ENCODE measurements at regions not wholly inside any gene's neighbourhood (a gene's known extent, or its start where the extent isn't known, plus 50 kb on each side); places are given as distances from the start of the nearest gene placed in this dataset.

DNA sequence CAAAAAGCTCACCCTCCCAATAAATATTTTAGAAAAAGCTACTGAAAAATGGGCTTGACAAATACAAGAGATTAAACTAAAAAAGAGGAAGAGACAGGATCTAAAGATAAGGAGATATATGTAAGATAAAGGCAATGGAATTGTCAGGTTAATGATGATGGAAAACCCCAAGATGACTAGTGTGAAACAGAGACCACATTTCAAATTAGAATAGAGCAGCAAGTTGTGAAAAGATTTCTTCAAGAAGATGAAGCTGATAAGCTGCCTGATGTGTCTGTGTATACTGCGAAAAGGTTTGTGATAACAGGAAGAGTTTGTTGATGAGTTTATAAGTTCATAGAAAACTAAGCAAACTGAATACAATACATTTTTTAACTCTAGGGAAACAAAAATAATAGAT lies 840.1 kb upstream of the SLITRK5 start:
- H2AFZ ChIP-seq (ENCODE audit: low read length) = no peak overlapping the region
- no peak overlapping the region for H3K4me3 ChIP-seq (ENCODE audit: low read length)
- H3F3A ChIP-seq (ENCODE audit: insufficient read depth, low read length) = no peaks in the 10 kb centered on the region
- no peaks in the 10 kb centered on the region for H3K9me3 ChIP-seq (replicated peaks; ENCODE audit: insufficient read depth, low read length)
- no peak overlapping the region for H3K27ac ChIP-seq (ENCODE audit: low read length)
- no peaks in the 10 kb centered on the region for H4K20me1 ChIP-seq (ENCODE audit: insufficient read depth, low read length)
- no peaks in the 10 kb centered on the region for H3K36me3 ChIP-seq (replicated peaks; ENCODE audit: insufficient read depth, low read length)
- no peaks in the 10 kb centered on the region for H3K4me1 ChIP-seq (ENCODE audit: low read length)
- no peak overlapping the region for H3K4me2 ChIP-seq (ENCODE audit: low read depth, low read length)
- H3K9ac ChIP-seq (ENCODE audit: low read length) = no peak overlapping the region
- no peak for TF ChIP-seq EZH2 (optimal IDR thresholded peaks at IDR 0.05; ENCODE audit: low read depth, low read length)
- no peaks in the 10 kb centered on the region for H3K79me2 ChIP-seq (ENCODE audit: low read length)
- H3K9me2 ChIP-seq (replicated peaks; ENCODE audit: insufficient read depth, low read length) = no peaks in the 10 kb centered on the region
- H3K27me3 ChIP-seq (replicated peaks; ENCODE audit: insufficient read depth, low read length) = no peaks in the 10 kb centered on the region
- no peak for DNase-seq

- no peaks in the 10 kb centered on the region for H3F3A ChIP-seq (ENCODE audit: insufficient read depth, low read length)
- H2AFZ ChIP-seq (ENCODE audit: low read length) = no peak overlapping the region
- DNase-seq = no peak
- H3K36me3 ChIP-seq (replicated peaks; ENCODE audit: insufficient read depth, low read length) = no peaks in the 10 kb centered on the region
- TF ChIP-seq EZH2 (optimal IDR thresholded peaks at IDR 0.05; ENCODE audit: low read depth, low read length) = no peak
- no peak for TF ChIP-seq EZH2phosphoT487 (IDR thresholded peaks at IDR 0.05; ENCODE audit: low read length)
- TF ChIP-seq, protein P1, sequence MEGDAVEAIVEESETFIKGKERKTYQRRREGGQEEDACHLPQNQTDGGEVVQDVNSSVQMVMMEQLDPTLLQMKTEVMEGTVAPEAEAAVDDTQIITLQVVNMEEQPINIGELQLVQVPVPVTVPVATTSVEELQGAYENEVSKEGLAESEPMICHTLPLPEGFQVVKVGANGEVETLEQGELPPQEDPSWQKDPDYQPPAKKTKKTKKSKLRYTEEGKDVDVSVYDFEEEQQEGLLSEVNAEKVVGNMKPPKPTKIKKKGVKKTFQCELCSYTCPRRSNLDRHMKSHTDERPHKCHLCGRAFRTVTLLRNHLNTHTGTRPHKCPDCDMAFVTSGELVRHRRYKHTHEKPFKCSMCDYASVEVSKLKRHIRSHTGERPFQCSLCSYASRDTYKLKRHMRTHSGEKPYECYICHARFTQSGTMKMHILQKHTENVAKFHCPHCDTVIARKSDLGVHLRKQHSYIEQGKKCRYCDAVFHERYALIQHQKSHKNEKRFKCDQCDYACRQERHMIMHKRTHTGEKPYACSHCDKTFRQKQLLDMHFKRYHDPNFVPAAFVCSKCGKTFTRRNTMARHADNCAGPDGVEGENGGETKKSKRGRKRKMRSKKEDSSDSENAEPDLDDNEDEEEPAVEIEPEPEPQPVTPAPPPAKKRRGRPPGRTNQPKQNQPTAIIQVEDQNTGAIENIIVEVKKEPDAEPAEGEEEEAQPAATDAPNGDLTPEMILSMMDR (IDR thresholded peaks at IDR 0.05; ENCODE audit: low read length) = no peak
- no peaks in the 10 kb centered on the region for H3K79me2 ChIP-seq (ENCODE audit: low read length)
- no peak overlapping the region for H3K9ac ChIP-seq (ENCODE audit: low read length)
- H3K4me2 ChIP-seq (ENCODE audit: low read depth, low read length) = no peak overlapping the region
- H3K9me3 ChIP-seq (replicated peaks; ENCODE audit: insufficient read depth, low read length) = no peaks in the 10 kb centered on the region
- H4K20me1 ChIP-seq (ENCODE audit: insufficient read depth, low read length) = no peaks in the 10 kb centered on the region
- H3K4me1 ChIP-seq (ENCODE audit: low read length) = no peaks in the 10 kb centered on the region
- H3K27me3 ChIP-seq (replicated peaks; ENCODE audit: insufficient read depth, low read length) = no peaks in the 10 kb centered on the region
- H3K27ac ChIP-seq (ENCODE audit: low read length) = no peak overlapping the region
- no peak overlapping the region for H3K4me3 ChIP-seq (ENCODE audit: low read length)
- H3K9me2 ChIP-seq (replicated peaks; ENCODE audit: insufficient read depth, low read length) = no peaks in the 10 kb centered on the region
Measured at GRCh38 chr13:86838411-86839120, 832.6 kb upstream of the SLITRK5 start.

GRCh38 chr13:86839221-86839620 lies 832.0 kb upstream of the SLITRK5 start:
- Histone ChIP-seq H3F3A (ENCODE audit: insufficient read depth, low read length) (no peaks in the 10 kb centered on the region), H3K27me3 (replicated peaks; ENCODE audit: insufficient read depth, low read length) (no peaks in the 10 kb centered on the region), H3K9me2 (replicated peaks; ENCODE audit: insufficient read depth, low read length) (no peaks in the 10 kb centered on the region), H3K79me2 (ENCODE audit: low read length) (no peaks in the 10 kb centered on the region), H3K4me1 (ENCODE audit: low read length) (no peaks in the 10 kb centered on the region), H4K20me1 (ENCODE audit: insufficient read depth, low read length) (no peaks in the 10 kb centered on the region), H3K9ac (ENCODE audit: low read length) (no peak overlapping the region), H3K27ac (ENCODE audit: low read length) (no peak overlapping the region), H3K4me3 (ENCODE audit: low read length) (no peak overlapping the region), H3K4me2 (ENCODE audit: low read depth, low read length) (no peak overlapping the region), H2AFZ (ENCODE audit: low read length) (no peak overlapping the region), H3K36me3 (replicated peaks; ENCODE audit: insufficient read depth, low read length) (no peaks in the 10 kb centered on the region), H3K9me3 (replicated peaks; ENCODE audit: insufficient read depth, low read length) (no peaks in the 10 kb centered on the region)
- DNase-seq = no peak
- TF ChIP-seq, protein P1 (IDR thresholded peaks at IDR 0.05; ENCODE audit: low read length) = no peak
- TF ChIP-seq EZH2phosphoT487 (IDR thresholded peaks at IDR 0.05; ENCODE audit: low read length) (no peak), EZH2 (optimal IDR thresholded peaks at IDR 0.05; ENCODE audit: low read depth, low read length) (no peak)

Data from MM.1S (cell line).